IMR-90 (cell line): ENCODE measurements at regions not wholly inside any gene's neighbourhood (a gene's known extent, or its start where the extent isn't known, plus 50 kb on each side); places are given as distances from the start of the nearest gene placed in this dataset.

Experiments
- ATAC-seq: fragments of 200-7000 bp; cut with Tn5 transposase; 2 replicates; pipeline ENCODE4 v1.9.1; 2020; ENCODE audit warnings: low read depth, mild to moderate bottlenecking, moderate library complexity
- BruUV-seq: library from RNA; stranded (reverse); fragments of 400-500 nt; replicated peaks from 2 replicates; lab custom pipeline; 2021; lab: Mats Ljungman, UMichigan
- CTCF ChIA-PET: fragments of 300-600 bp; formaldehyde crosslinking; extraction: SDS; loops from one replicate; lab custom pipeline; 2021; ENCODE audit warnings: antibody characterized with exemption; lab: Yijun Ruan, JAX
- POLR2A ChIA-PET: fragments of 300-600 bp; sonication (Branson Sonifier 250); formaldehyde crosslinking; loops from one replicate; lab custom pipeline; 2022; ENCODE audit warnings: antibody characterized with exemption; ENCODE audit not compliant: unreplicated experiment; lab: Charles Lee
- DNase-seq: peaks from one replicate; pipeline ENCODE4 v3.0.0; 2013
- H2AFZ ChIP-seq: replicated peaks from 2 replicates; pipeline ENCODE3; 2013; ENCODE audit warnings: low read length, mild to moderate bottlenecking; ENCODE audit not compliant: poor library complexity
- H2AK5ac ChIP-seq: 2 replicates; pipeline ENCODE4 v1.6.1; 2013; ENCODE audit warnings: low read depth, low read length, inconsistent platforms
- H2AK9ac ChIP-seq: replicated peaks from 2 replicates; pipeline ENCODE3; 2013; ENCODE audit warnings: mild to moderate bottlenecking, low read depth, low read length, moderate library complexity; ENCODE audit not compliant: poor library complexity
- H2BK120ac ChIP-seq: 2 replicates; pipeline ENCODE4 v1.6.1; 2013; ENCODE audit warnings: low read depth, low read length, inconsistent platforms
- H2BK15ac ChIP-seq: 3 replicates; pipeline ENCODE4 v1.6.1; 2013; ENCODE audit warnings: low read depth, low read length, inconsistent platforms
- H2BK20ac ChIP-seq: 2 replicates; pipeline ENCODE4 v1.6.1; 2013; ENCODE audit warnings: low read depth, mild to moderate bottlenecking, inconsistent platforms, low read length, moderate library complexity
- H2BK5ac ChIP-seq: 2 replicates; pipeline ENCODE4 v1.6.1; 2013; ENCODE audit warnings: mild to moderate bottlenecking, low read depth, low read length, inconsistent platforms; ENCODE audit not compliant: poor library complexity, severe bottlenecking
- H3K14ac ChIP-seq: replicated peaks from 2 replicates; pipeline ENCODE4 v1.6.1; 2013; ENCODE audit warnings: low read depth, low read length, inconsistent platforms
- H3K18ac ChIP-seq: 2 replicates; pipeline ENCODE4 v1.6.1; 2013; ENCODE audit warnings: low read depth, low read length, control low read depth
- H3K23ac ChIP-seq: 2 replicates; pipeline ENCODE4 v1.6.1; 2013; ENCODE audit warnings: low read depth, low read length, inconsistent platforms
- H3K27ac ChIP-seq: 2 replicates; pipeline ENCODE4 v1.5.1; 2013; ENCODE audit warnings: mild to moderate bottlenecking, control low read depth, low read length; ENCODE audit not compliant: insufficient read depth
- H3K27me3 ChIP-seq: 2 replicates; pipeline ENCODE4 v1.6.1; 2013; ENCODE audit warnings: low read length; ENCODE audit not compliant: control insufficient read depth, insufficient read depth
- H3K36me3 ChIP-seq: 2 replicates; pipeline ENCODE4 v1.6.1; 2013; ENCODE audit warnings: low read length, mixed read lengths; ENCODE audit not compliant: control insufficient read depth, insufficient read depth
- H3K4ac ChIP-seq: 2 replicates; pipeline ENCODE4 v1.6.1; 2013; ENCODE audit warnings: low read depth, low read length, inconsistent platforms
- H3K4me1 ChIP-seq: 2 replicates; pipeline ENCODE4 v1.6.1; 2013; ENCODE audit warnings: low read length, mixed read lengths; ENCODE audit not compliant: control insufficient read depth, insufficient read depth
- H3K4me2 ChIP-seq: 2 replicates; pipeline ENCODE4 v1.6.1; 2013; ENCODE audit warnings: low read depth, mild to moderate bottlenecking, control low read depth, low read length, moderate library complexity
- H3K4me3 ChIP-seq: 2 replicates; pipeline ENCODE4 v1.5.1; 2013; ENCODE audit warnings: low read depth, mild to moderate bottlenecking, control low read depth, low read length, moderate library complexity; ENCODE audit not compliant: insufficient read depth
- H3K56ac ChIP-seq: 2 replicates; pipeline ENCODE4 v1.6.1; 2013; ENCODE audit warnings: low read length, inconsistent platforms; ENCODE audit not compliant: insufficient read depth; ENCODE audit errors: extremely low read depth
- H3K79me1 ChIP-seq, 2 experiments: 2 replicates each; pipeline ENCODE4 v1.6.1; 2013; ENCODE audit warnings: low read length in 2 of 2, inconsistent platforms in 1 of 2, low read depth in 1 of 2
- H3K9ac ChIP-seq: 2 replicates; pipeline ENCODE4 v1.6.1; 2013; ENCODE audit warnings: low read depth, low read length, control low read depth
- H3K9me1 ChIP-seq: 2 replicates; pipeline ENCODE4 v1.6.1; 2013; ENCODE audit warnings: low read length, inconsistent platforms; ENCODE audit not compliant: insufficient read depth
- H3K9me3 ChIP-seq: 2 replicates; pipeline ENCODE4 v1.6.1; 2013; ENCODE audit warnings: low read length; ENCODE audit not compliant: control insufficient read depth, insufficient read depth
- H4K20me1 ChIP-seq: 2 replicates; pipeline ENCODE4 v1.6.1; 2013; ENCODE audit warnings: low read length, inconsistent platforms; ENCODE audit not compliant: insufficient read depth
- H4K5ac ChIP-seq: 2 replicates; pipeline ENCODE4 v1.6.1; 2013; ENCODE audit warnings: mild to moderate bottlenecking, low read depth, low read length, control low read depth
- H4K8ac ChIP-seq, 2 experiments: 2 replicates each; pipeline ENCODE4 v1.6.1; 2013; ENCODE audit warnings: low read depth in 2 of 2, low read length in 2 of 2, control low read depth in 1 of 2, inconsistent platforms in 1 of 2
- H4K91ac ChIP-seq: 2 replicates; pipeline ENCODE4 v1.6.1; 2013; ENCODE audit warnings: low read depth, low read length, inconsistent platforms; ENCODE audit not compliant: insufficient read depth
- MAFK ChIP-seq: IDR thresholded peaks from 2 replicates; pipeline ENCODE4 v1.6.1; 2012; ENCODE audit warnings: low read depth, low read length, improper control_type of control experiment
- MAZ ChIP-seq: IDR thresholded peaks from 2 replicates; pipeline ENCODE4 v1.6.1; 2012; ENCODE audit warnings: low read depth, mild to moderate bottlenecking, low read length, improper control_type of control experiment, moderate library complexity, borderline replicate concordance
- RAD21 ChIP-seq: IDR thresholded peaks from 2 replicates; pipeline ENCODE4 v1.6.1; 2012; ENCODE audit warnings: low read length, improper control_type of control experiment
- RCOR1 ChIP-seq: IDR thresholded peaks from 2 replicates; pipeline ENCODE4 v1.6.1; 2012; ENCODE audit warnings: mild to moderate bottlenecking, low read length, improper control_type of control experiment; ENCODE audit not compliant: insufficient replicate concordance
- WGBS, 2 experiments: methylation state at CpG; one replicate each; pipeline versions ENCODE4 v1.1.5 to v1.1.7; 2013; ENCODE audit warnings: missing lambda C conversion rate in 2 of 2; ENCODE audit not compliant: insufficient read length in 1 of 2; ENCODE audit errors: extremely low coverage in 2 of 2; 5-methylcytosine and 5-hydroxymethylcytosine counted together
- dilution Hi-C: fragments of 300-500 bp; cut with HindIII; formaldehyde crosslinking; loops from one replicate; pipeline ENCODE4 v1.14.3; 2018; ENCODE audit warnings: low sequenced_read_pairs; ENCODE audit not compliant: unreplicated experiment
- in situ Hi-C: fragments of 300-500 bp; cut with MboI; formaldehyde crosslinking; loops from 3 replicates; pipeline ENCODE4 v1.14.3; 2019; ENCODE audit warnings: low sequenced_read_pairs, inconsistent platforms, mixed read lengths
- intact Hi-C: fragments of 100-400 bp; cut with micrococcal nuclease; formaldehyde crosslinking; loops from 2 replicates; pipeline ENCODE4 v1.10.0; 2022

DNA sequence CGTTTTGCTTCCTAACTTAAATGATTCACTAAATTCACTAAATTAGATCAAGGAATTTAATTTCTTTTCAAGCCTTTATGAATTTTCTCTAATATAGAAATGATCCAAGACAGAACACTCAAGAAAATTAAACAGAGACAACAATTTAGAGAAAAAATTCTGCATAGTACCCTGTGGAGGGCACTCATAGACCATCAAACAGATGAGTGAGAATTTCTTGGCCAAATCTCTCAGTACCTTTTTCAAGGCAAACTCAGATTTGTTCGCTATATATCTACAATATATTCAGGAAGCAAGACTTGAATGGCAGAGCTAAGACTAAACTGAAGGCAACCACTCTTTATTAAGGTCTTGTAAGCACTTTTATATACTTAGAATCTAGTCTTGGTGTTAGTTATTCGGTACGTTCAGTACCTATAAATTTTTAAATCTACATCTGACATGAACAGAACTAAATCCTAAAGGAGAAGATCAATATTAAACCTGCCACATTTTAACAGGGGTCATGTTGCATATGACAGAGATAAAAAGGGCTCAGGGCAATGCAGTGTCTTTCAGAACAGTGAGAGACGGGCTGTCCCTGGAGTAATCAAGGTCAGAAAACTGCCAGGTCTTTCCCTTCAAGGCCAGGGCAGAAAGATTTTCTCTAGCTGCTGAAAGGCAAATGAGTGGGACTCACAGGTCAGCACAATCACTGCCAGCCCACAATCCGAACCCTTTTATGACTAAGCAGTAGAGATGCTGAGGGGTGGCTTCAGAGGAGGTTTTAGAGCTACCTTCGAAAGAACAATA, 118.8 kb upstream of the TMPRSS15 start:
- intact Hi-C loops (no loop called here), dilution Hi-C loops (no loop called here), in situ Hi-C loops (no loop called here)
- H3K27ac ChIP-seq = no peak overlapping the region
- H3K4me2 ChIP-seq = no peak overlapping the region
- no peak overlapping the region for H3K18ac ChIP-seq
- H2BK20ac ChIP-seq = no peak overlapping the region
- no peak overlapping the region for H2BK15ac ChIP-seq
- H3K9ac ChIP-seq = no peak overlapping the region
- no peak overlapping the region for H3K23ac ChIP-seq
- no peaks in the 10 kb centered on the region for H4K20me1 ChIP-seq
- H3K79me1 ChIP-seq = no peaks in the 10 kb centered on the region
- H2BK120ac ChIP-seq = no peak overlapping the region
- peaks cover 12% of the 10 kb centered on the region for H3K9me3 ChIP-seq
- H4K8ac ChIP-seq = no peak overlapping the region
- ATAC-seq (no peak), DNase-seq (no peak)
- H3K36me3 ChIP-seq = no peaks in the 10 kb centered on the region
- H3K4me3 ChIP-seq = no peak overlapping the region
- H3K56ac ChIP-seq = no peak overlapping the region; the same call in 1 of the 2 replicates
- POLR2A ChIA-PET = no interaction called here
- CTCF ChIA-PET = no interaction called here
- no peak overlapping the region for H2BK5ac ChIP-seq
- no peak overlapping the region for H4K5ac ChIP-seq
- no peak overlapping the region for H2AFZ ChIP-seq
- no peak overlapping the region for H2AK9ac ChIP-seq
- no peak for TF ChIP-seq RAD21
- TF ChIP-seq RCOR1 = no peak
- TF ChIP-seq MAFK = no peak
- TF ChIP-seq MAZ = no peak
- H3K14ac ChIP-seq = no peak overlapping the region
- H3K4me1 ChIP-seq = no peaks in the 10 kb centered on the region
- H3K4ac ChIP-seq = no peak overlapping the region
- no peak overlapping the region for H4K91ac ChIP-seq
- BruUV-seq = no TSS peak
- WGBS, 2 experiments = no CpG with 5 or more reads among the region's 7 CpGs
- no peak overlapping the region for H2AK5ac ChIP-seq
- no peaks in the 10 kb centered on the region for H3K9me1 ChIP-seq
- H3K27me3 ChIP-seq = no peaks in the 10 kb centered on the region
